ENCODE measurements at regions not wholly inside any gene's neighbourhood (a gene's known extent, or its start where the extent isn't known, plus 50 kb on each side); places are given as distances from the start of the nearest gene placed in this dataset.
"Not testable (repeated sequence)": the region's sequence is repeated elsewhere in the genome, so short reads cannot be mapped to it uniquely, and the experiment has no call there.

DNA sequence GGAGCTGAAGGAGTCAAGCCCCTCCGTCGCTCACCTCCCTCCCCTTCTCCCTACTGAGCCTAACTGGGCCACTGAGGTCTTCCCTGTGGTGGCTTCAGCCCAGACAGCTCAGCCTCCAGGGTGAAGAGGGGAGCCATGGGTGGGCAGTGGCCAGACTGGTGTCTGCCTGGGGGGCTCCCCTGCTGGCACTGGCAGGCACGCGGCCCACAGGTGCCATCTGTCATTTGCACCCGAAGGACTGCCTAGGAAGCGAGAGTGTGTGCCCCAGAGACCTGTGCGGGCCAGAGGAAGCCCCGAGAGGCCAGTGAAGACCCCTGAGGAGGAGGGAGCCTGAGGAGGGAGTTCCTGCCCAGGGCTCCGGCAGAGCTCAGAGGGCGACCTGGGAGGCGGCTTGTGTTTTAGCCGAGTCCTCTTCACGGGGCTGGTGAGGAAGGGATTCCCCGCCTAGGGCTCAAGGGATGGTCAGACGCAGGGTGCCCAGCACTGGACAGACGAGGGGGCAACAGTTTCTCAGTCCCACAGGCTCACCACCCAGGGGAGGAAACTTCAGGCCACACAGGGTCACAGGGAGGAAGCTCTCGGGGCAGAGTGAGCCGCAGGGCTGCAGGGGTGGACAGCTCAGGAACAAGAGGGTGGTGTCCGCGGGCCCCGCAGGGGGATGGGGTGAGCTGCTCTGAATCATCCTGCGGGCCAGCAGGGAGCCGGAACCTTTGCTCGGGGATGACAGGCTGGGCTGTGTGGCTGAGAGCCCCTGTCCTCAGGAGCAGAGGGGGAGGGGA is 76.2 kb upstream of the PPP2R2D start:
- no peak for DNase-seq

DNA sequence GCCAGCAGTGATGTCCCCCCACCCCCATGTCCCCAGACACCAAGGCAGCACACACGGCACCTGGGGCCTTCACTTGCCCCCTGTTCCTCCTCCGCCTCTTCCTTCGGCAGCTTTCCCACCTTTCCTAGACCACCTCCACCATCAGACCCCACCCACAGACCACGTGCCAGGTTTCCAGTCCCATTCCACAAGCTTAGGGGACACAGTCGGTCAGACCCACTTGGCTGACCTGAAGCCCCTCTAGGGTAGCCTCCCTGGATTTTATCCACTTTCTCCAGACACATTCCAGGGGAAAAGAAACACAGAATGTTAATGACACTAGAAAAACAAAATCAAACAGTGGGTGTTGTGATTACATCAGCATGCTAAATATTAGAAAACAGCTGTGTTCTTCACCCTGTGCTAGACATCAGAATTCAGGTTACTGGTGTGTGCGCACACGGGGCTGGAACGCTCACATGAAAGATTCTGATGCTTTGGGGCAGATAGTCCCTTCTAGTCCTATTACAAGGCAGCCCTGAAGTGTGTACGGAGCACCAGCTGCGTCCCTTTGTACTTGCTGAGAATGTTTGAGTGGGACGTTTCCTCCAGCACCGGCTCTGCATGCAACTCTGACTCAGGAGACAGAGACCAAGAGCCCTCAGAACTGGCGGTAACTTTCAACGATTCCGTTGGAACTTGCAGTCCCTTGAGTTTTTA is 75.5 kb upstream of the PPP2R2D start:
- no peak for DNase-seq

DNA sequence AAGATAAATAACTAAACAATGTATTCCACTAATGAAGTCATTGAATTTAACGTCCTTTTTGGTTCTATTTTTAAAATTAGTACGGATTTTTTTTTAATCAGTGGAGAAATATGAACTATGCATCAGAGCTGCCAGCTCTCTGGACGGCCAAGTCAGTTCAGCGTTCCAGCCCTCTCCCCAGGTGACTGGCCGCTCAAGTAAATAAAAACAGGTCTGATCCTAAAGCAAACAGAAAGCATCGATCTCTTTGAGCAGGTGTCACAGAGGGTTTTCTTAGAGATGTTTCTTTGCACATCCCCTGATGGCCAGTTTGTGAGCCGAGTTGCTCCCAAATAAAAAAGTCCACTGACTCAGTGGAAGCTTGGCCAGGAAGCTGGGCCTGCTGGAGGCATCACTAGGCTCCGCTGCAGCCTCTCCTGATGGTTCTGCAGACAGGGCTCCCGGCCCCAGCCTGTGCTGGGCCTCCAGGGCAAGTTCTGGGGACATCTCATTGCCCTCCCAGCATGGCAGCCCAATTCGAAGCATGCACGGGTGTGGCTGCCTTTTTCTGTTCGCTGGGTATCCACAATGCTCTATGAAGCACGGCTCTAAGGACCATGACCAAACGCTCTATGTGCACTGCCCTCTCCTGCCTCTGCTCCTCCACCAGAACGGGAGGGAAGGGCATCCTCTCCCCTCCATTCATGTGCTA is 74.7 kb upstream of the PPP2R2D start:
- DNase-seq, result no peak

DNA sequence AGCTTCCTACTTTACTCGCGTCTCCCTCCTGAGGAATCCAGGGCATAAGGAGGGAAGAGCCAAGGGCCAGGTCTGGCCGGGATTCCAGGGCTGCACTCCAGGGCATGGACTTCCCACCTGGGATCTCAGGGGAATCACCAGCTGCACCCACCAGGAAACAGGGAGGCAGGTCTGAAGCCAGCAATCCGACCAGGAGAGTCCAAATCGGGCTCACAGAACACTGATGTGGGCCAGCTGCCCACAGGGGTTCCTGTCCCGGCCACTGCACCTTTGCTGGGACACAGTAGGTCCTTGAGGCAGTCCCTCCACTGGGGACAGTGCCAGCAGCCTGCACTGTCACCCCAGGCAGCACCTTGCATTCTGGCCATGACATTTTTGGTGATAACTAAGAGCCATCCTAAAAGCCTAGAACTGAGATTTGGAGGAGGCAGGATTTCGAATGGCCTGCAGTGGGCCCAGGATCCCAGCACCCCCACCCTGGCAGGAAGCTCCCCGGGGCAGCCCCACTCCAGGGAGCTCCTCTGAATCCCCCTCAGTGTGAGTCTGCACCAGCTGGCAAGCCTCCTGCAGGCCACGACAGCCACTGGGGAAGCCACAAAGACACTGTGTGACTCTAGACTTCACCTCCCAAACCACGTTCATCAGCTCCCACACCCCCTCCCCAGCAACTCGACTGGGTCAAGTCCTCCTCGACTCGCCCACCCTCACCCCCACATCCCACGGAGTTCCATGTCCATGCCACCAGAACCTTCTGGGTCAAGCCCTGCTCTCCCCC is 71.5 kb upstream of the PPP2R2D start:
- no peak for DNase-seq

DNA sequence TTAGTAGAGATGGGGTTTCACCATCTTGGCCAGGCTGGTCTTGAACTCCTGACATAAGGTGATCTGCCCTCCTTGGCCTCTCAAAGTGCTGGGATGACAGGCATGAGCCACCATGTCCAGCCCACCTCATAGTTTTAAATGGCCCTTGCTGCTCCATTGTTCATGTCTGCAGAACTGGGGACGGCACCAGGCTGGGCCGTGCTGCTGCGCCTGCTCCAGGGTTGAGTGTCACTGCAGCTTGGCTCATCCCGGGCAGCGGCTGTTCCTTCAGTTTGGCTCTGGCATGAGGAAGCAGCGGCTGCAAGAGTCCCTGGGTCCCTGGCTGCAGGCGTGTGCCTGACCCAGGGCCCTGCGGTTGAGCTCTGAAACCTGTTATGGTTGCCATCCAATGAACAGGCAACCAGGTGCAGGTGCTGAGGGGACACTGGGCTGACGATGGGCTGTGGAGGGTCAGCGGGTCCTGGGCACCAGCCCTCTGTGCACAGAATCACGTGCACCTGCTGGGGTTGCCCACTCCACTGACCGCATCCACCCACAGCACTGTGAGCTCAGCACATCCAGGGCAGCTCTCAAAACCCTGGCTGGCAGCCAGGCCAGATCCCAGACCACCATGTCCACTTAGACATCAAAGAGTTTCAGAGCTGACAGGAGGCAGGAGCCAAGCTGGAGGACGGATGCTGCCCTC is 70.2 kb upstream of the PPP2R2D start:
- DNase-seq, result no peak

DNA sequence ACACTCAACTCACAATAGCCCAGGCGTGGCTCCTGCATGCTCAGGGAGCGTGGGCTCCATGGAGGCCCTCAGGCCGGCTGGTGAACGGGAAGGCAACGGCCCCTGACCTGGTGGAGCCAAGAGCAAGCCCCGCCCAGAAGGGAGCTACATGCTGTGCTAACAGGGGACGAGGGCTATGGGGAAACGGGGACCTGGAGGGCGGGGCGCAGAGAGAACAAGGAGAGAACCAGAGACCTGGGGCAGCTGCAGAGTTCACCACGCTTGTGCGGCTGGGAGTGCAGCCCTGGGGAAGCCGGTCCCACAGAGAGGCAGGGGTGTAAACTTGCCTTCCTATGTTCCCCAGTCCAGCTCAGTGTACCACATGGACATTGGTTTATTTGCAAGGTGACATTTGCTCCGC is 69.2 kb upstream of the PPP2R2D start:
- DNase-seq, result no peak

DNA sequence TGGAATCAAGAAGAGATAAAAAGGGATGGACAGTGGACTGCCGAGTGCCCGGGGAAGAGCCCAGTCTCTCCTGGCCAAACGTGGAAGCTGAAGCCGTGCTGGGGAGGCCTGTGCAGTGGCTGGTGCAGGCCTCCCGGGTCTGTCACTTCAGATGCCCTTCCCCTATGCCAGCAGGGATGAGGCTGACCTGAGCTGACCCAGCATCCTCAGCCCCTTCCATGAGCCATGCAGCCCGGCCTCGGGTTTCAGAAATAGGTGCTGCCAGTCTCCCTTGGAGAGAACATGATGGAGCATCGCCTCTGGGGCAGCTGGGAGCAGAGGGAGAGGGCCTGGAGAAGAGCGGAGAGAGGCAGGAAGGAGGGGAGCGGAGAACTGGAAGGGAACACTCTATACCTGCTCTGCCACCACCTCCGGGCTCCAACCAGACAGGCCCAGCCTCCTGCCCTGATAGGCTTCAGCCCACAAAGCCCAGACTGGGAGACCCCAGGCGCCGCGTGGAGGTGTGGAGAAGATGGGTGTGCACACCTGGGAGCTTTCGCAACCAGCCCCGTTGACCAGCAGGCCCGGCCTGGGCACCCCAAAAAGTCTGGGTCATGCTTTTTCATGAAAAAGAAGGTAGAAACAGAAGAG is 68.6 kb upstream of the PPP2R2D start:
- DNase-seq, result no peak

DNA sequence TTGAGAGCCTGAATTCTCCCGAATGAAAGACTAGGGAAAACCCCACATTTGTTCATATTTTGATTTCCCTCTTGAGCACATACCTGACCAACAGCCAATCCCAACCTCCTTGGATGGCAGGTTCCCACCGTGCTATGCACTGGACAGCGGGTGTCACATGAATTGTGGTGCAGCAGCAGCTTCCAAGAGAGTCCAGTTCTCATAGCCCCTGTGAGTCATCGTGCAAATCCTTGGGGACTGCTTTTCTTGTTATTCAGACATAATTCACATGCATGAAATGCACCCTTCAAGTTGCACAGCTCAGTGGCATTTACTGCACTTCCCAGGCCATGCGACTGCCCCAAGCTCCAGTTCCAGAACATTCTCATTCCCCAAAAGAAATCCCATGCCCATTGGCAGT is 67.8 kb upstream of the PPP2R2D start:
- DNase-seq, result no peak

DNA sequence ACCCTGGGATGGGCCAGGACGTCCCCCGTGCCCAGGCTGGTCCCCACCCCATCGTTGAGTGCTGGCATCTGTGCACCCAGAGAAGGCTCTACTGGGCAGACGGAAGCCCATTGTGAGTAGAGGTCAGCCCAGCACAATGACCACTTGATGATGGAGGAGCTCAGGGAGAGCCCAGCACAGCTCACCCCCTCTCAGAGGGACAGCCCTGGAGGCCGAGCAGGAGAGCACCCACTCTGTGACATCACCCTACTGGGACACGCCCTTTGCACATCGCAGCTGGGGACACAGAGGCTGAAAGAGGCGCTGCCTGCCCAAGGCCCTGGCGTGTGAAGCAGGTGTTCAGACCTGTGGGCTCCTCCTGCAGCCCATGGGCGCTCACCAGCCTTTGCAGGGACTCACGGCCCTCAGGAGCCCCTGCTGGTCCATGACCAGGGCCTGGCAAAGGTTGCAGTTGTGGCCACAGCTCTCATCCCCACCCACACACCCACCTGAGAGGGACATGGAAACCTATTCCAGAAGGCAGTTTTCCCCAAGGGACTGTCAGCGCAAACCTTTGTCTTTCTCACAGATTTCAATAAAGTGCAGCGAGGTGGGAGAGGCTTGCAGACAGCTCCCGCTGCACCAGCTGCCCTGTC is 67.2 kb upstream of the PPP2R2D start:
- DNase-seq, result no peak

DNA sequence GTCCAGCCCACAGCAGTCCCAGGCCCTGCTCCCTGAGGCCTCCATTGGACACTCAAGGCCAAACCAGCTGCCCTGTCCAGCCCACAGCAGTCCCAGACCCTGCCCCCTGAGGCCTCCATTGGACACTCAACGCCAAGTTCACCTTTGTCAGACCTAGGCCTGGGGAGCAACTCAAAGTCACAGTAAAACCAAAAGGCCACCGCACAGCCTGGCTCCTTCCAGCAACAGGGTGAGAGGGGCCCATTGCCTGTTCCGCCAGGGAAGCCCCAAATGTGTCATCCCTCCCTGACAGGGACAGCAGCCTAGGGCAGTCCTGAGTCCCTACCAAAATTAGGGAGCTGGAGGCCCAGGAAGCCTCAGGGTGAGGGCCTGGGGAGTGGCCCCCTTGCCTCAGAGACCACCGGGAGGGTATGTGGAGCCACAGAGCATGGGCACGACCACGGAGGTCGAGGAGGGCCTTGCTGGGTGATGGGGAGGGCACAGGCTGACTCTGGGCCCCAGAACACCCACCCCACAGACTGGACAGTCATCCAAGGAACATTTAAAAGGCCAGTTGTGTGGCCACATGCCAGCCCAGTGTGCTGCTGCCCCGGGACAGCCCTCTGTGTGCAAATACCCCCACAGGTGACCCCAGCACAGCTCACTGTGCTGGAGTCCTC is 66.5 kb upstream of the PPP2R2D start:
- no peak for DNase-seq

DNA sequence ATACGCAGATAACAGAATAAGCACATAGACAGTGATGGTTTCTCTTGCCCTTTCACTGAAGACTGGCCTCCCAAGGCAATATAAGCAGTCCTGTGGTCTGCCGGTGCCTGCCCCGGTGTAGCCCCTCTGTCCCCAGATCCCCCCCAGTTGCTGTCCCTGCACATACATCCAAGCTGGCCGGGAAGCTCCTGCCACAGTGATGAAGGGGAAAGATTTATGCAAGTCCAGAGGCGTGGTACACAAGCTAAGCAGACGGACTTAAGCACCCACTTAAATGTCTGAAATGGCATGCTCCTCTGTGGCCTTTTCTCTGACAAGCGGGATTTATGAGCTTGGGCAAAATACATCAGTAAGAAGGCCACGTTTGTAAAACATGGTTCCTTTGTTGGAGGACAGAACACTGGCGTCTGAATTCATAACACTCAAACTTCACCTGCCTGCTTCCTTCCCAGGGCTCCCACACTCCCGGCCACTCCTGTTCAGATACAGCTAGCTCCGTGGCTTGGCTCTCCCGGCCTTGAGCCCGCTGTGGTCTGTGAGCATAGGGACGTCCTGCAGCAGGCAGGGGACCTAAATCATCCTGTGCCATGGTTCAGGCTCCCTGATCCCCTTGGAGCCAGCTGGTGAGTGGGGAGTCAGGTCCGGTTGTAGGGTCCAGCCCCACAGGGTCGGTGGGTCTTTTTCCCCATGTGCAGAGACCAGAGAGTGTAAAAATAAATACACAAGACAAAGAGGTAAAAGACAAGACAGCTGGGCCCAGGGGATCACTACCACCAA is 61.7 kb upstream of the PPP2R2D start:
- no peak for DNase-seq

DNA sequence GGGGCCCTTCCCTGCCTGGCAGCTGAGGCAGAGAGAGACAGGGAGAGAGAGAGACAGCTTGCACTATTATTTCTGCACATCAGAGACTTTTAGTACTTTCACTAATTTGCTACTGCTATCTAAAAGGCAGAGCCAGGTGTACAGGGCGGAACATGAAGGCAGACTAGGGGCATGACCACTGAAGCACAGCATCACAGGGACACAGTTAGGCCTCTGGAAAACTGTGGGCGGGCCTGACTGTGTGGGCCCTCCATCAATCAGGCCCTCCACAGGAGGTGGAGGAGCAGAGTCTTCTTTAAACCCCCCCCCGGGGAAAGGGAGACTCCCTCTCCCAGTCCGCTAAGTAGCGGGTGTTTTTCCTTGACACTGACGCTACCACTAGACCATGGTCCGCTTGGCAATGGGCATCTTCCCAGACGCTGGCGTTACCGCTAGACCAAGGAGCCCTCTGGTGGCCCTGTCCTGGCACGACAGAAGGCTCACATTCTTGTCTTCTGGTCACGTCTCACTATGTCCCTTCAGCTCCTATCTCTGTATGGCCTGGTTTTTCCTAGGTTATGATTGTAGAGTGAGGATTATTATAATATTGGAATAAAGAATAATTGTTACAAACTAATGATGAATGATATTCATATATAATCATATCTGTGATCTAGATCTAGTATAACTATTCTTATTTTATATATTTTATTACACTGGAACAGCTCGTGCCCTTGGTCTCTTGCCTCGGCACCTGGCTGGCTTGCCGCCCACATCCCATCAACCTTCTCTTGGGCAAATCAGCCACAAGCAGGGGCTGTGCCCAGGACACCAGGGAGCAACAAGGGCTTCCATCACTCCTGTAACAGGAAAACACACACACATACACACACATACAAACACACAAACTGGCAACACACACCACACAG is 60.7 kb upstream of the PPP2R2D start:
- DNase-seq, result not testable (repeated sequence)

DNA sequence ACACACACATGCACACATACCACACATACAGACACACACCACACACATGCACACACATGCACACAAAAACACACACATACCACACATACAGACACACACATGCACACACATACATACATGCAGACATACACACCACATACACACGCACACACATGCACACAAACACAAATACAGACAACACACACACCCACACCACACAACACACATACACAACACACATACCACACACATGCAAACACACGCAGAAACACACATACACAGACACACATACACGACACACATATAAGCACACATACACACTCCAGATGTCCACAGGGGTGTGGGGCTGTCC is 60.1 kb upstream of the PPP2R2D start:
- DNase-seq, result no peak

DNA sequence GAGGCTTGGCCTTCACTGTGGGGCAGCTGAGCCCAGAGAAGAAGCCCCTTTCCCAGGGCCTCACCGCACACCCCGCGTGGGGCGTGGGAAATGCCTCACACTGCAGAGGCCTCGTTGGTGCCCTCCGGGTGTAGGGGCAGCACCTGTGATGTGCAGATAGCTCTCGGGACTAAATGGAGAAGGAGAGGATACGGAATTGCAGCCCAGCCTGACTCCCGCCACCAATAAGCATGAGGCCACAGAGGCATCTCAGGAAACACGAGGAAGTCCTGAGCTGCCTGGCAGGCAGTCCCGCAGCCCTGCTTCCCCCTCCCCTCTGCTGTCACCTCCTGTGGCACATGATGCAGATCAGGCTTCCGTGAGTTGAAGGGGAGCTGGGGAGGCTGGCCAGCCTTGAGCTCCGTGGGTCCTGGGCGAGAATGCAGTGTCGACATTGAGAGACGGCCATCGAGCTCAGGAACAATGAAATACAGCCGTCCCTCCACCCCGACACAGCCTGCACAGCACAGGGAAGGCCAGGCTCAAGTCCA is 59.6 kb upstream of the PPP2R2D start:
- DNase-seq, result no peak

DNA sequence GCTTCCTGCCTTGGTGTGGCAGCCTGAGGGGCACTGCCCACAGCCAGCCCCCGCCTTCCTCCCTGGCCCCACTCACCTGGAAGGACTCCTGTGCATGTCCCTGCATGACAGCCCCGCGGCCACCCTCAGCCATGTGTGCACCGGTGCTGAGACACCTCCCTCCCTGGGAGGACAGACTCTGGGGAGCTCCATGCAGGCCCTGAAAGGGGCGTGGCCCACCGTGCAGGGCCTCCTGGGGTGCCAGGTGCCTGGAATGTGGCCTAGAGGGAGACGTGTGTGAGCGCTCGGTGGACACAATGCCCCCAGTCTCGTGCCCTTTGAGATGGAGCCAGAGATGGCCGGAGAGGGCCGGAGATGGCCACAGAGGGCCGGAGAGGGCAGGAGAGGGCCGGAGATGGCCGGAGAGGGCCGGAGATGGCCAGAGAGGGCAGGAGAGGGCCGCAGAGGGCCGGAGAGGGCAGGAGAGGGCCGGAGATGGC is 59.1 kb upstream of the PPP2R2D start:
- no peak for DNase-seq

DNA sequence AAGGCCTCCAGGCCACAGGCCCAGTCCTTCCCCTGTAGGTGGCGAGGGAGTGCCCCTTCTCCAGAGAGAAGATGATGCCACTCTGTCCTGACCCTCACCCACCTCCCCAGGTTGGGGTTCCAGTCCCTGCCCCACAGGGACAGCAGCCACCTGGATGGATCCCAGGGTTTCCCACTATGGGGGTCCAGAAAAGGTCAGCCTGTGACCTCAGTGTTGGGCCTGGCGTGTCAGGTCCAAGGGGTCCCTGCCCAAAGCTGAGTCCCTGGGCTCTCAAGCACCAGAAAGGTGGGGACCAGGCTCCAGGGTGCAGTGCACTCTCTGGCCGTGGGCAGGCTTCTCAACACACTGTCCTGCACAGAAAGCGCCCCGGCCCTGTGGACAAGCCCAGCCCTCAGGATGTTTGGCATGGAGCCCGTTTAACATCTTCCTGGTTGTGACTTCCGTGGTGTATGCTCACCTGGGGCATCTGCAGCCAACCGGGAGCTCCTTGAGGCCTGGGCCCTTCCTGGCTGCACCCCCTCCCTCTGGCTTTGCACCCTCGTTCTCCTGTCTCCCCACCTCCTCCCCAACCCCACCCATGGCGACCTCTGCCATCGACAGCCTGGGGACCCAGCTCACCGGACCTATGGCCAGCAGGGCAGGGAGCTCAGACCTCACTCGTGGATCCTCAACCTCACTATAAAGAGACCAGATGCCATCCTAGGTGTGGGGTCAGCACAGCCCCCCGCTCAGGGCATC is 58.3 kb upstream of the PPP2R2D start:
- no peak for DNase-seq

DNA sequence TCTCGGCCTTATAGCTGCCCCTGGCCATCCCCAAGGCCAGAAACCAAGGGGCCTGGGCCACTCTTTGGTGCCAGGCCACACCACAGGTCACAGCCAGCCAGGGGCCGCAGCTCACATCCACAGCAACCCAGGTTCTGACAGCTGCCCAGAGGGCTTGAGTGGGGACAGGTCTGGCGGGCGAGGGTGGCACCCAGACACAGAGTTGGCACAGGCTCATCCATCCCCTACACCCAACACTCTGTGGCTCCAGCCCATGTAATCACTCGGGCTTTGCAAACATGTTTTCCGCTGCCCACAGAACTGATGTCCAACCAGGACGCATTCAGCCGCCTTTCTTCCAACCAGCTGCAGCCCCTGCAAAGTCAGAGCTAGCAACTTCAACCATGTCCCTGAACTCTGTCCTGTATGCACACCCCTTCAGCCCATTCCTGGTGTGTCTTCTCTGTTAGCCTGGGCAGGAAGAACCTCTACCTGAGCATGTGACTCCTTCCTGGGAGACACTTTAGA is 57.7 kb upstream of the PPP2R2D start:
- DNase-seq, result no peak

DNA sequence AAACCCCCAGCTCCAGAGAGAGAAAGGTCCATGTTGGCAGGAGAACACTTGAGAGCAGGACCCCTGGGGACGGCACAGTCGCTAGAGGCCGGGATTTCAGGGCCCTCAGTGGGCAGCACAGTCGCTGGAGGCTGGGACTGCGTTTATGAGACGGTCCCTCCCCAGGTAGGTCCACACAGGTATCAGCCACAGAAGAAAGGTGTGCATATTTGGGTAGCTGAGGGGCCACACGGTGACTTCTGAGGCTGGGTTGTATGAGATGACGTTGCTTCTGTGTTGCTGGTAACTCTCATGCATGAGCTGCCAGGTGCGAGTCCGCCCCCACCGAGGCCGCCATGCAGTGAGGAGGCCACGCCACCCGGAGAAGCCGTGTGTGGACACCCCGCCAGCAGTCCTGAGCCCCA is 56.9 kb upstream of the PPP2R2D start:
- no peak for DNase-seq
